GM21723 (cell line): ENCODE measurements at regions not wholly inside any gene's neighbourhood (a gene's known extent, or its start where the extent isn't known, plus 50 kb on each side); places are given as distances from the start of the nearest gene placed in this dataset.
"Not testable (repeated sequence)": the region's sequence is repeated elsewhere in the genome, so short reads cannot be mapped to it uniquely, and the experiment has no call there.

Experiments
- ATAC-seq: cut with Tn5 transposase; IDR thresholded peaks from one replicate; pipeline ENCODE4 v1.9.1; 2021; ENCODE audit warnings: mild to moderate bottlenecking, moderate library complexity; ENCODE audit not compliant: unreplicated experiment

- ATAC-seq = no peak
Observed at GRCh38 chr22:47356511-47357011, 594.1 kb downstream of the TBC1D22A start.

GRCh38 chr22:47355776-47356510, 593.5 kb downstream of the TBC1D22A start:
- no peak for ATAC-seq

- no peak for ATAC-seq
Observed at GRCh38 chr22:47355388-47355725, 592.9 kb downstream of the TBC1D22A start.

GRCh38 chr22:47354668-47355387, 592.4 kb downstream of the TBC1D22A start:
- no peak for ATAC-seq

GRCh38 chr22:47352920-47353700, 590.7 kb downstream of the TBC1D22A start:
- ATAC-seq = no peak

GRCh38 chr22:47351836-47352579, 589.6 kb downstream of the TBC1D22A start:
- no peak for ATAC-seq

- not testable (repeated sequence) for ATAC-seq
Observed at GRCh38 chr22:47346287-47346686, 583.8 kb downstream of the TBC1D22A start.

GRCh38 chr22:47345025-47345424, 582.6 kb downstream of the TBC1D22A start:
- ATAC-seq = no peak

- ATAC-seq = no peak
Observed at GRCh38 chr22:47344414-47344813, 582.0 kb downstream of the TBC1D22A start.

- ATAC-seq = no peak
Observed at GRCh38 chr22:47343611-47344010, 581.2 kb downstream of the TBC1D22A start.

- ATAC-seq = no peak
Observed at GRCh38 chr22:47342446-47342845, 580.0 kb downstream of the TBC1D22A start.

GRCh38 chr22:47341464-47341863, 579.0 kb downstream of the TBC1D22A start:
- no peak for ATAC-seq

GRCh38 chr22:47340851-47341436, 578.5 kb downstream of the TBC1D22A start:
- no peak for ATAC-seq

GRCh38 chr22:47337161-47337621, 574.7 kb downstream of the TBC1D22A start:
- ATAC-seq = no peak

GRCh38 chr22:47335958-47336357, 573.5 kb downstream of the TBC1D22A start:
- ATAC-seq = no peak

- ATAC-seq = no peak
Observed at GRCh38 chr22:47335460-47335859, 573.0 kb downstream of the TBC1D22A start.

- no peak for ATAC-seq
Observed at GRCh38 chr22:47334601-47335000, 572.2 kb downstream of the TBC1D22A start.

- no peak for ATAC-seq
Observed at GRCh38 chr22:47333625-47334024, 571.2 kb downstream of the TBC1D22A start.

- no peak for ATAC-seq
Observed at GRCh38 chr22:47332246-47332980, 570.0 kb downstream of the TBC1D22A start.

GRCh38 chr22:47331750-47332149, 569.3 kb downstream of the TBC1D22A start:
- ATAC-seq = no peak
